Mesenchymal stem cell (in vitro differentiated cells and primary cell): ENCODE measurements at regions not wholly inside any gene's neighbourhood (a gene's known extent, or its start where the extent isn't known, plus 50 kb on each side); places are given as distances from the start of the nearest gene placed in this dataset.
"Not testable (repeated sequence)": the region's sequence is repeated elsewhere in the genome, so short reads cannot be mapped to it uniquely, and the experiment has no call there.

Source experiments
- DNase-seq: peaks from one replicate; pipeline ENCODE4 v3.0.0-alpha.2; 2013
- H2AFZ ChIP-seq: one replicate; pipeline ENCODE4 v1.6.1; 2013; ENCODE audit warnings: low read depth, mild to moderate bottlenecking, control low read depth, inconsistent platforms, low read length, moderate library complexity
- H2AK5ac ChIP-seq: 2 replicates; pipeline ENCODE4 v1.6.1; 2013; ENCODE audit warnings: low read length, moderate library complexity, mild to moderate bottlenecking, inconsistent platforms; ENCODE audit not compliant: severe bottlenecking
- H2BK120ac ChIP-seq: one replicate; pipeline ENCODE4 v1.6.1; 2013; ENCODE audit warnings: low read depth, mild to moderate bottlenecking, inconsistent platforms, low read length, moderate library complexity
- H2BK12ac ChIP-seq, 2 experiments: one replicate each; pipeline ENCODE4 v1.6.1; 2013; ENCODE audit warnings: inconsistent platforms in 2 of 2, low read length in 2 of 2, mild to moderate bottlenecking in 2 of 2, moderate library complexity in 2 of 2, control low read depth in 1 of 2
- H2BK15ac ChIP-seq: one replicate; pipeline ENCODE4 v1.6.1; 2013; ENCODE audit warnings: mild to moderate bottlenecking, low read depth, inconsistent platforms; ENCODE audit not compliant: poor library complexity, severe bottlenecking
- H2BK5ac ChIP-seq: 2 replicates; pipeline ENCODE4 v1.6.1; 2013; ENCODE audit warnings: low read depth, mild to moderate bottlenecking, low read length, control low read depth, inconsistent platforms; ENCODE audit not compliant: poor library complexity, severe bottlenecking
- H3K14ac ChIP-seq, 2 experiments: one replicate each; pipeline ENCODE4 v1.6.1; 2013; ENCODE audit warnings: inconsistent platforms in 2 of 2, low read length in 2 of 2, control low read depth in 1 of 2, mild to moderate bottlenecking in 1 of 2, moderate library complexity in 1 of 2
- H3K18ac ChIP-seq, 2 experiments: one replicate each; pipeline ENCODE4 v1.6.1; 2013; ENCODE audit warnings: inconsistent platforms in 2 of 2, low read length in 2 of 2, control low read depth in 1 of 2, low read depth in 1 of 2, mild to moderate bottlenecking in 1 of 2
- H3K23ac ChIP-seq, 2 experiments: one replicate each; pipeline ENCODE4 v1.6.1; 2013; ENCODE audit warnings: inconsistent platforms in 2 of 2, low read length in 2 of 2, mild to moderate bottlenecking in 2 of 2, moderate library complexity in 2 of 2, control low read depth in 1 of 2
- H3K27ac ChIP-seq: 2 replicates; pipeline ENCODE4 v1.5.1; 2013; ENCODE audit warnings: mild to moderate bottlenecking, moderate library complexity, low read length, control low read depth, inconsistent platforms; ENCODE audit not compliant: poor library complexity, severe bottlenecking
- H3K27me3 ChIP-seq, 2 experiments: 2 replicates each; pipeline versions ENCODE4 v1.6.1 to v1.7.0; 2013; ENCODE audit warnings: low read length in 2 of 2, mild to moderate bottlenecking in 2 of 2, moderate library complexity in 2 of 2, control low read depth in 1 of 2, inconsistent platforms in 1 of 2; ENCODE audit not compliant: control insufficient read depth in 1 of 2, insufficient read depth in 1 of 2
- H3K36me3 ChIP-seq, 2 experiments: 2 replicates each; pipeline versions ENCODE4 v1.6.1 to v1.7.0; 2013; ENCODE audit warnings: low read length in 2 of 2, control low read depth in 1 of 2, inconsistent platforms in 1 of 2, low read depth in 1 of 2, mild to moderate bottlenecking in 1 of 2; ENCODE audit not compliant: insufficient read depth in 2 of 2, control insufficient read depth in 1 of 2
- H3K4ac ChIP-seq, 2 experiments: one replicate each; pipeline ENCODE4 v1.6.1; 2013; ENCODE audit warnings: inconsistent platforms in 2 of 2, low read length in 2 of 2, mild to moderate bottlenecking in 2 of 2, moderate library complexity in 2 of 2, control low read depth in 1 of 2, low read depth in 1 of 2
- H3K4me1 ChIP-seq: 2 replicates; pipeline ENCODE4 v1.6.1; 2013; ENCODE audit warnings: low read depth, low read length, control low read depth; ENCODE audit not compliant: control insufficient read depth, insufficient read depth
- H3K4me2 ChIP-seq: 2 replicates; pipeline ENCODE4 v1.6.1; 2013; ENCODE audit warnings: low read length, mild to moderate bottlenecking, inconsistent platforms; ENCODE audit not compliant: poor library complexity, severe bottlenecking
- H3K4me3 ChIP-seq, 2 experiments: 2 replicates each; pipeline versions ENCODE4 v1.5.1 to v1.7.0; 2013; ENCODE audit warnings: low read length in 2 of 2, mild to moderate bottlenecking in 2 of 2, control low read depth in 1 of 2, low read depth in 1 of 2; ENCODE audit not compliant: insufficient read depth in 1 of 2
- H3K79me1 ChIP-seq: replicated peaks from 2 replicates; pipeline ENCODE4 v1.6.1; 2013; ENCODE audit warnings: mild to moderate bottlenecking, control low read depth, low read length, inconsistent platforms; ENCODE audit not compliant: poor library complexity, severe bottlenecking
- H3K9ac ChIP-seq: 2 replicates; pipeline ENCODE4 v1.7.0; 2013; ENCODE audit warnings: mild to moderate bottlenecking, low read length, moderate library complexity
- H3K9me3 ChIP-seq: 2 replicates; pipeline ENCODE4 v1.7.0; 2013; ENCODE audit warnings: mild to moderate bottlenecking, low read length; ENCODE audit not compliant: control insufficient read depth
- H4K8ac ChIP-seq: one replicate; pipeline ENCODE4 v1.6.1; 2013; ENCODE audit warnings: inconsistent platforms, mild to moderate bottlenecking, low read length, moderate library complexity
- H4K91ac ChIP-seq: one replicate; pipeline ENCODE4 v1.6.1; 2013; ENCODE audit warnings: mild to moderate bottlenecking, low read length, inconsistent platforms
- WGBS: methylation state at CpG from one replicate; pipeline ENCODE4 v1.1.7; 2013; ENCODE audit warnings: mixed read lengths; 5-methylcytosine and 5-hydroxymethylcytosine counted together

GRCh38 chrX:51179805-51180204 lies 152.8 kb upstream of the NUDT10 start:
- H2BK120ac ChIP-seq, H4K8ac ChIP-seq, DNase-seq, H3K23ac ChIP-seq, H3K4me1 ChIP-seq, H3K18ac ChIP-seq, H3K27me3 ChIP-seq, H3K4me3 ChIP-seq, H2BK5ac ChIP-seq, H3K36me3 ChIP-seq, H3K9ac ChIP-seq, H2BK15ac ChIP-seq, H3K4ac ChIP-seq, H2AFZ ChIP-seq, H3K14ac ChIP-seq, H2AK5ac ChIP-seq, H4K91ac ChIP-seq, H2BK12ac ChIP-seq, H3K4me2 ChIP-seq, H3K9me3 ChIP-seq, H3K79me1 ChIP-seq, H3K27ac ChIP-seq: not testable (repeated sequence)
- WGBS, result 88% methylated on average over 1 of the region's 5 CpGs

- Histone ChIP-seq H3K9ac (no peak overlapping the region), H3K36me3 (no peaks in the 10 kb centered on the region), H4K8ac (no peak overlapping the region), H3K4ac (no peak overlapping the region), H3K18ac (no peak overlapping the region), H3K23ac (no peak overlapping the region), H3K4me1 (no peaks in the 10 kb centered on the region), H3K9me3 (no peaks in the 10 kb centered on the region), H2AFZ (no peak overlapping the region), H3K27ac (no peak overlapping the region), H3K4me2 (no peak overlapping the region), H4K91ac (no peak overlapping the region), H3K4me3 (no peak overlapping the region), H2BK12ac (no peak overlapping the region), H2BK15ac (no peak overlapping the region), H3K27me3 (peaks cover 0 to 3% of the 10 kb centered on the region in 2 experiments), H2BK5ac (no peak overlapping the region), H3K79me1 (no peaks in the 10 kb centered on the region), H2AK5ac (no peak overlapping the region), H2BK120ac (no peak overlapping the region), H3K14ac (no peak overlapping the region)
- no peak for DNase-seq
- 52% methylated on average over 6 of the region's 6 CpGs for WGBS
Measured at GRCh38 chrX:51182545-51182944, 150.1 kb upstream of the NUDT10 start.

GRCh38 chrX:51192104-51192503 lies 140.5 kb upstream of the NUDT10 start:
- 100% methylated on average over 1 of the region's 1 CpG for WGBS
- Histone ChIP-seq H4K8ac (no peak overlapping the region), H3K27ac (no peak overlapping the region)

GRCh38 chrX:51215266-51215665 lies 117.4 kb upstream of the NUDT10 start:
- H2BK5ac ChIP-seq, result no peak overlapping the region
- 76% methylated on average over 3 of the region's 4 CpGs for WGBS
- H3K18ac ChIP-seq, result no peak overlapping the region

More at GRCh38 chrX:51192104-51192503, 140.5 kb upstream of the NUDT10 start:
- H3K9ac ChIP-seq, result no peak overlapping the region
- no peaks in the 10 kb centered on the region for H3K36me3 ChIP-seq
- no peak overlapping the region for H3K4me3 ChIP-seq
- H3K9me3 ChIP-seq, result peaks cover 4% of the 10 kb centered on the region
- H3K4me1 ChIP-seq, result no peaks in the 10 kb centered on the region
- no peak overlapping the region for H2BK120ac ChIP-seq
- no peak overlapping the region for H4K91ac ChIP-seq
- H3K79me1 ChIP-seq, result no peaks in the 10 kb centered on the region
- no peak for DNase-seq
- H3K23ac ChIP-seq, result no peak overlapping the region
- H3K27me3 ChIP-seq, result no peaks in the 10 kb centered on the region
- no peak overlapping the region for H2BK15ac ChIP-seq
- no peak overlapping the region for H3K4me2 ChIP-seq
- no peak overlapping the region for H2AK5ac ChIP-seq
- no peak overlapping the region for H3K18ac ChIP-seq
- no peak overlapping the region for H2BK12ac ChIP-seq
- H3K4ac ChIP-seq, result no peak overlapping the region
- no peak overlapping the region for H3K14ac ChIP-seq
- no peak overlapping the region for H2BK5ac ChIP-seq
- H2AFZ ChIP-seq, result no peak overlapping the region

More at GRCh38 chrX:51215266-51215665, 117.4 kb upstream of the NUDT10 start:
- Histone ChIP-seq H4K8ac (no peak overlapping the region), H3K27me3 (no peaks in the 10 kb centered on the region), H3K9ac (no peak overlapping the region), H2AK5ac (no peak overlapping the region), H3K4me2 (no peak overlapping the region), H3K79me1 (no peaks in the 10 kb centered on the region), H2BK15ac (no peak overlapping the region), H3K9me3 (no peaks in the 10 kb centered on the region), H3K27ac (no peak overlapping the region), H2BK12ac (no peak overlapping the region), H2AFZ (no peak overlapping the region), H4K91ac (no peak overlapping the region), H3K4ac (no peak overlapping the region), H3K4me3 (no peak overlapping the region), H2BK120ac (no peak overlapping the region), H3K36me3 (no peaks in the 10 kb centered on the region), H3K23ac (no peak overlapping the region), H3K4me1 (no peaks in the 10 kb centered on the region), H3K14ac (no peak overlapping the region)
- no peak for DNase-seq
